HEK293 (cell line): ENCODE measurements at regions not wholly inside any gene's neighbourhood (a gene's known extent, or its start where the extent isn't known, plus 50 kb on each side); places are given as distances from the start of the nearest gene placed in this dataset.
A peak's percentile ranks its signal among the peaks of the same experiment; 100 is the strongest.

ENCODE experiments used
- CTCF ChIA-PET: fragments of 350-600 bp; formaldehyde crosslinking; extraction: SDS; loops from one replicate; lab custom pipeline; 2021; ENCODE audit warnings: antibody characterized with exemption; lab: Yijun Ruan, JAX
- POLR2A ChIA-PET: fragments of 300-600 bp; formaldehyde crosslinking; extraction: SDS; loops from one replicate; lab custom pipeline; 2020; ENCODE audit warnings: antibody characterized with exemption, inconsistent platforms; lab: Yijun Ruan, JAX
- H3K27ac ChIP-seq: fragments of 200-500 bp; sonication (Bioruptor generic); 2 replicates; pipeline ENCODE4 v1.5.1; 2014; ENCODE audit warnings: low read depth, low read length, control low read depth, inconsistent platforms; ENCODE audit errors: extremely low read depth
- H3K36me3 ChIP-seq, 2 experiments: fragments of 200-500 bp in 1 of 2; sonication (Bioruptor generic) in 1 of 2; 1 replicate in 1 of 2; 2 replicates in 1 of 2; pipeline ENCODE4 v1.5.1; 2014 to 2017; ENCODE audit warnings: inconsistent platforms in 2 of 2, low read length in 2 of 2; ENCODE audit not compliant: control insufficient read depth in 2 of 2, insufficient read depth in 1 of 2
- H3K4me1 ChIP-seq: fragments of 200-500 bp; sonication (Bioruptor generic); 2 replicates; pipeline ENCODE4 v1.5.1; 2014; ENCODE audit warnings: mild to moderate bottlenecking, low read length, inconsistent platforms; ENCODE audit not compliant: control insufficient read depth, insufficient read depth
- H3K4me3 ChIP-seq: 2 replicates; pipeline ENCODE4 v1.5.1; 2011; ENCODE audit warnings: low read depth, mild to moderate bottlenecking, control low read depth, low read length, moderate library complexity
- H3K9me3 ChIP-seq: fragments of 200-500 bp; sonication (Bioruptor generic); 2 replicates; pipeline ENCODE4 v1.5.1; 2014; ENCODE audit warnings: low read depth, low read length, inconsistent platforms; ENCODE audit not compliant: control insufficient read depth, insufficient read depth
- ATF2 ChIP-seq: fragments of 450-650 bp; formaldehyde crosslinking; IDR thresholded peaks from 2 replicates; pipeline ENCODE4 v1.5.1; 2016; ENCODE audit warnings: missing biosample characterization, missing genetic modification characterization, low read depth
- BCL11A ChIP-seq: fragments of 450-650 bp; formaldehyde crosslinking; IDR thresholded peaks from 2 replicates; pipeline ENCODE4 v1.5.1; 2016; ENCODE audit warnings: low read depth, missing biosample characterization, missing genetic modification characterization
- BCL11B ChIP-seq: fragments of 450-650 bp; formaldehyde crosslinking; IDR thresholded peaks from 2 replicates; pipeline ENCODE4 v1.5.1; 2016; ENCODE audit warnings: low read depth, missing biosample characterization, missing genetic modification characterization
- KLF8 ChIP-seq: fragments of 450-650 bp; formaldehyde crosslinking; IDR thresholded peaks from 2 replicates; pipeline ENCODE4 v1.5.1; 2016; ENCODE audit warnings: missing biosample characterization, missing genetic modification characterization
- MEIS1 ChIP-seq: sonication (generic); formaldehyde crosslinking; IDR thresholded peaks from 2 replicates; pipeline ENCODE4 v1.8.1; 2022; ENCODE audit warnings: missing genetic modification reagents, mild to moderate bottlenecking, borderline replicate concordance
- PRDM1 ChIP-seq: fragments of 450-650 bp; formaldehyde crosslinking; IDR thresholded peaks from 2 replicates; pipeline ENCODE4; 2016; ENCODE audit warnings: missing biosample characterization, missing genetic modification characterization
- SCRT2 ChIP-seq: fragments of 450-650 bp; formaldehyde crosslinking; IDR thresholded peaks from 2 replicates; pipeline ENCODE4 v1.5.1; 2016; ENCODE audit warnings: missing biosample characterization, missing genetic modification characterization
- SETDB1 ChIP-seq: IDR thresholded peaks from one replicate; pipeline ENCODE4 v1.6.1; 2017; ENCODE audit warnings: mild to moderate bottlenecking, low read length, moderate library complexity, mixed read lengths; ENCODE audit not compliant: insufficient read length
- ZBTB17 ChIP-seq: fragments of 450-650 bp; formaldehyde crosslinking; IDR thresholded peaks from 2 replicates; pipeline ENCODE4 v1.5.1; 2016; ENCODE audit warnings: missing biosample characterization, missing genetic modification characterization
- ZBTB21 ChIP-seq: fragments of 450-650 bp; formaldehyde crosslinking; IDR thresholded peaks from 2 replicates; pipeline ENCODE4 v1.5.1; 2017; ENCODE audit warnings: missing biosample characterization, missing genetic modification characterization
- ZBTB48 ChIP-seq: fragments of 450-650 bp; formaldehyde crosslinking; IDR thresholded peaks from 2 replicates; pipeline ENCODE4 v1.5.1; 2016; ENCODE audit warnings: missing biosample characterization, missing genetic modification characterization
- ZFHX2 ChIP-seq: fragments of 450-650 bp; formaldehyde crosslinking; conservative IDR thresholded peaks from 2 replicates; pipeline ENCODE4 v1.5.1; 2016; ENCODE audit warnings: missing biosample characterization, missing genetic modification characterization
- ZFP37 ChIP-seq: fragments of 450-650 bp; formaldehyde crosslinking; IDR thresholded peaks from 2 replicates; pipeline ENCODE4 v1.5.1; 2016; ENCODE audit warnings: missing biosample characterization, missing genetic modification characterization
- ZNF10 ChIP-seq: fragments of 450-650 bp; formaldehyde crosslinking; IDR thresholded peaks from 2 replicates; pipeline ENCODE4 v1.5.1; 2017; ENCODE audit warnings: missing biosample characterization, missing genetic modification characterization
- ZNF169 ChIP-seq: fragments of 450-650 bp; formaldehyde crosslinking; IDR thresholded peaks from 2 replicates; pipeline ENCODE4 v1.5.1; 2016; ENCODE audit warnings: missing biosample characterization, missing genetic modification characterization
- ZNF24 ChIP-seq: fragments of 450-650 bp; formaldehyde crosslinking; IDR thresholded peaks from 2 replicates; pipeline ENCODE4 v1.5.1; 2016; ENCODE audit warnings: missing biosample characterization, missing genetic modification characterization
- ZNF266 ChIP-seq: fragments of 450-650 bp; formaldehyde crosslinking; IDR thresholded peaks from 2 replicates; pipeline ENCODE4 v1.5.1; 2016; ENCODE audit warnings: missing biosample characterization, missing genetic modification characterization, low read depth
- ZNF335 ChIP-seq: fragments of 450-650 bp; formaldehyde crosslinking; conservative IDR thresholded peaks from 2 replicates; pipeline ENCODE4 v1.5.1; 2016; ENCODE audit warnings: missing biosample characterization, missing genetic modification characterization
- ZNF366 ChIP-seq: fragments of 450-650 bp; formaldehyde crosslinking; conservative IDR thresholded peaks from 2 replicates; pipeline ENCODE4 v1.5.1; 2016; ENCODE audit warnings: missing biosample characterization, missing genetic modification characterization
- ZNF394 ChIP-seq: fragments of 450-650 bp; formaldehyde crosslinking; IDR thresholded peaks from 2 replicates; pipeline ENCODE4 v1.5.1; 2016; ENCODE audit warnings: missing biosample characterization, missing genetic modification characterization, mild to moderate bottlenecking, moderate library complexity, borderline replicate concordance
- ZNF416 ChIP-seq: fragments of 450-650 bp; formaldehyde crosslinking; IDR thresholded peaks from 2 replicates; pipeline ENCODE4 v1.5.1; 2016; ENCODE audit warnings: missing biosample characterization, missing genetic modification characterization
- ZNF426 ChIP-seq: fragments of 450-650 bp; formaldehyde crosslinking; IDR thresholded peaks from 2 replicates; pipeline ENCODE4 v1.5.1; 2017; ENCODE audit warnings: missing biosample characterization, missing genetic modification characterization, mild to moderate bottlenecking, inconsistent platforms, moderate library complexity
- ZNF561 ChIP-seq: fragments of 450-650 bp; IDR thresholded peaks from 2 replicates; pipeline ENCODE4 v1.5.1; 2018; ENCODE audit warnings: missing biosample characterization, missing genetic modification characterization, borderline replicate concordance
- ZNF580 ChIP-seq: fragments of 450-650 bp; formaldehyde crosslinking; IDR thresholded peaks from 2 replicates; pipeline ENCODE4 v1.5.1; 2016; ENCODE audit warnings: missing biosample characterization, missing genetic modification characterization
- ZNF843 ChIP-seq: fragments of 450-650 bp; formaldehyde crosslinking; IDR thresholded peaks from 2 replicates; pipeline ENCODE4 v1.5.1; 2016; ENCODE audit warnings: missing biosample characterization, missing genetic modification characterization
- ZXDB ChIP-seq: fragments of 450-650 bp; formaldehyde crosslinking; IDR thresholded peaks from 2 replicates; pipeline ENCODE4 v1.5.1; 2016; ENCODE audit warnings: missing biosample characterization, missing genetic modification characterization
- TF ChIP-seq, protein P1 (sequence below): sonication (generic); formaldehyde crosslinking; IDR thresholded peaks from 2 replicates; pipeline ENCODE4 v1.8.1; 2022; ENCODE audit warnings: mild to moderate bottlenecking, moderate library complexity, missing genetic modification reagents
- TF ChIP-seq, protein P2 (sequence below): fragments of 450-650 bp; formaldehyde crosslinking; IDR thresholded peaks from 2 replicates; pipeline ENCODE4 v1.5.1; 2016; ENCODE audit warnings: missing biosample characterization, missing genetic modification characterization

DNA sequence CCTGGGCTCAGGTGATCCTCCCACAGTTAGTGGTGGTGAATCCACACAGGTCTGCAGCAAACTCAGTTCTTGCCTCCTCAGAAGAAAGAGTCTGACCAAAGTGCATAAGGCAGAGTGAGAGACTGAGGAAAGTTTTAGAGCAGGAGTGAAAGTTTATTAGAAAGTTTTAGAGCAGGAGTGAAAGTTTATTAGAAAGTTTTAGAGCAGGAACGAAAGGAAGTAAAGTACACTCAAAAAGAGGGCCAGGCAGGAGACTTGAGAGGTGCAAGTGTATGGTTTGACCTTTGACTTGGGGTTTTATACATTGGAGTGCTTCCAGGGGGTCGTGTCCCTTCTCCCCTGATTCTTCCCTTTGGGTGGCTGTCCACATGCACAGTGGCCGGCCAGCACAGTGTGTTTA, 84.2 kb downstream of the LSM3 start:
- Histone ChIP-seq H3K36me3 (no peaks in the 10 kb centered on the region), H3K4me1 (peaks cover 8% of the 10 kb centered on the region; the same call in 1 of the 2 replicates), H3K27ac (no peak overlapping the region), H3K4me3 (no peak overlapping the region), H3K9me3 (no peaks in the 10 kb centered on the region)
- ChIA-PET CTCF (interaction anchor here (0.6 to 7.7 kb wide), 10 partner anchors 14 to 658 kb away, joined by 3 to 163 read pairs (median 4); no protein-coding TSS in a partner anchor), POLR2A (no interaction called here)
- TF ChIP-seq SETDB1: peak; percentile 76
- TF ChIP-seq, protein P1, sequence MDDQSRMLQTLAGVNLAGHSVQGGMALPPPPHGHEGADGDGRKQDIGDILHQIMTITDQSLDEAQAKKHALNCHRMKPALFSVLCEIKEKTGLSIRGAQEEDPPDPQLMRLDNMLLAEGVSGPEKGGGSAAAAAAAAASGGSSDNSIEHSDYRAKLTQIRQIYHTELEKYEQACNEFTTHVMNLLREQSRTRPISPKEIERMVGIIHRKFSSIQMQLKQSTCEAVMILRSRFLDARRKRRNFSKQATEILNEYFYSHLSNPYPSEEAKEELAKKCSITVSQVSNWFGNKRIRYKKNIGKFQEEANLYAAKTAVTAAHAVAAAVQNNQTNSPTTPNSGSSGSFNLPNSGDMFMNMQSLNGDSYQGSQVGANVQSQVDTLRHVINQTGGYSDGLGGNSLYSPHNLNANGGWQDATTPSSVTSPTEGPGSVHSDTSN: no peak
- TF ChIP-seq, protein P2, sequence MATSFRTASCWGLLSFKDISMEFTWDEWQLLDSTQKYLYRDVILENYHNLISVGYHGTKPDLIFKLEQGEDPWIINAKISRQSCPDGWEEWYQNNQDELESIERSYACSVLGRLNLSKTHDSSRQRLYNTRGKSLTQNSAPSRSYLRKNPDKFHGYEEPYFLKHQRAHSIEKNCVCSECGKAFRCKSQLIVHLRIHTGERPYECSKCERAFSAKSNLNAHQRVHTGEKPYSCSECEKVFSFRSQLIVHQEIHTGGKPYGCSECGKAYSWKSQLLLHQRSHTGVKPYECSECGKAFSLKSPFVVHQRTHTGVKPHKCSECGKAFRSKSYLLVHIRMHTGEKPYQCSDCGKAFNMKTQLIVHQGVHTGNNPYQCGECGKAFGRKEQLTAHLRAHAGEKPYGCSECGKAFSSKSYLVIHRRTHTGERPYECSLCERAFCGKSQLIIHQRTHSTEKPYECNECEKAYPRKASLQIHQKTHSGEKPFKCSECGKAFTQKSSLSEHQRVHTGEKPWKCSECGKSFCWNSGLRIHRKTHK (tag by site-specific recombination): no peak
- no peak for TF ChIP-seq MEIS1 (CRISPR knock-in tag)
- TF ChIP-seq PRDM1 (tag by site-specific recombination): peak; percentile 99
- no peak for TF ChIP-seq ZNF416 (tag by site-specific recombination)
- TF ChIP-seq ATF2 (tag by site-specific recombination): no peak
- TF ChIP-seq ZNF561 (tag by site-specific recombination): no peak

DNA sequence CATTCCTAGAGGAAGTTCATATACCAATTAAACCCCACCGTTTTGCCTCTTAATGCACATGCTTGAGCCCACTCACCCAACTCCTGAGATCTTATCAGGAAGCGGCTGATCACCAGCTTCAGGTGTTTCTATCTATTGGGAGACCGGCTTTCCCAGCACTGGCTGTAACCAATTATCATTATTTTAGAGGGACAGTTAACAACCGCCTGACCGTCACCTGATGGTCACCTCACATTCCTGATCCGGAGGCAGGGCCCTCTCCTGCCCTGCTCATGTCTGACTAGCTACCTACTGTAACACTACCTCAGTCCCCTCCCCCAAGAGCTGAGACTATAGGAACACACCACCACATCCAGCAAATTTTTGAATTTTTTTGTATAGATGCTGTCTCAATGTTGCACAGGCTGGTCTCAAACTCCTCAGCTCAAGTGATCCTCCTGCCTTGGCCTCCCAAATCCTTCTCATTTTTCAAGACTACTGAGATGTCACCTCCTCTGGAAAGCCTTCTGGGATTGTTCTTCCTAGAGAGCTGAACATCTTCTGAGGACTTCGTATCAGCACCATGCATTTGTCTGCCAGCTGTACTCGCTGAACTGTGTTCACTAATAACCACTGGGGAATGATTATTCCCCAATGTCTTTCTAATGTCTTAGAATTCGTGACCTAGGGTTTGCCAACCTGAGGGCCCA, 84.8 kb downstream of the LSM3 start:
- ChIA-PET POLR2A (no interaction called here), CTCF (interaction anchor here (0.6 to 1.2 kb wide), 7 partner anchors 18 to 366 kb away, joined by 3 to 7 read pairs (median 4); no protein-coding TSS in a partner anchor)

DNA sequence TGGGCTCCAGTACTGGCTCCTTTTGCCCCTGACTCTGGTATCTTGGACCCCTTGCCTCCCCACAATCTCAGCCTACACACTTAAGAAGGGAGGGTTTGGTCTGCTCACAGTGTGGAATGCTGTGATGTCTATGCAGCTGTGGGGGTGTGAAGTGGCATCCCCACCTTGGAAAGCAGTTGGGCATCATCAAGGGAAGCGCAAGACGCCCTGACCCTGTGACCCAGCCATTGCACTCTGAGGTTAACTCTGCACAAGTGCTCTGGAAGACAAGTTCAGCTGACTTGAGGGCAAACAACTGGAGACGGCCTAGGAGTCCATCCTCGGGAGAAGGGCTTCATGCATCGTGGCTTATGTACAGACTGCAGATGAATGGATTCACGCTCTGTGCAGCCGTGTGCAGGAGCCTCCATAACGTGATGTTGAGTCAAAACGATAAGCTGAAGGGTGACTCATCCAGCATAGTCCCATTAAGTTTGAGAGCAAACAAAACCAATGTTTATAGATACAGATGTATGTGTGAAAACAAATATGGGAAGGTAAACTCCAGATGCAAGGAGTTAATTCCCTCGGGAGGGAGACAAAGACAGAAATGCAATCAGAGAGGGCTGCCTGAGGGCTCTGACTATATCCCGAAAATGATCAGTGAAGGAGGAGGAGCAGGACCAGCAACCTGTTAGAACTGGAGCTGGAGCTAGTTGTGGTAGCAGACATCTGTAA, 86.8 kb downstream of the LSM3 start:
- Histone ChIP-seq H3K4me1 (peaks cover 8% of the 10 kb centered on the region; the same call in 1 of the 2 replicates), H3K9me3 (no peaks in the 10 kb centered on the region), H3K27ac (no peak overlapping the region), H3K36me3 (no peaks in the 10 kb centered on the region), H3K4me3 (no peak overlapping the region)
- POLR2A ChIA-PET: no interaction called here
- CTCF ChIA-PET: interaction anchor here (0.7 to 1.8 kb wide), 8 partner anchors 23 to 202 kb away, joined by 3 to 8 read pairs (median 4); no protein-coding TSS in a partner anchor
- no peak for TF ChIP-seq ZNF580 (tag by site-specific recombination)
- no peak for TF ChIP-seq ZNF169 (tag by site-specific recombination)
- TF ChIP-seq ZNF394 (tag by site-specific recombination): peak; percentile 47; the same call in 1 of the 2 replicates
- TF ChIP-seq ZNF335: 0 out of 2 replicates have a peak, but pooled peaks have one; percentile 37
- no peak for TF ChIP-seq ZNF426 (tag by site-specific recombination)
- peak; percentile 82 for TF ChIP-seq ZNF366
- TF ChIP-seq KLF8 (tag by site-specific recombination): peak; percentile 76
- peak; percentile 72 for TF ChIP-seq ZBTB21 (tag by site-specific recombination)
- TF ChIP-seq ZNF24: peak; percentile 84
- peak; percentile 86 for TF ChIP-seq ZBTB17
- peak; percentile 81 for TF ChIP-seq ZNF843 (tag by site-specific recombination)
- peak; percentile 69 for TF ChIP-seq SCRT2 (tag by site-specific recombination)
- peak; percentile 48; the same call in 1 of the 2 replicates for TF ChIP-seq ZXDB (tag by site-specific recombination)
- TF ChIP-seq ZFP37 (tag by site-specific recombination): no peak
- TF ChIP-seq BCL11A (tag by site-specific recombination): peak; percentile 55; the same call in 1 of the 2 replicates
- TF ChIP-seq ZBTB48 (tag by site-specific recombination): no peak
- no peak for TF ChIP-seq ZFHX2 (tag by site-specific recombination)

More for the DNA sequence above, 84.8 kb downstream of the LSM3 start:
- no peak overlapping the region for H3K27ac ChIP-seq
- no peak for TF ChIP-seq BCL11B (tag by site-specific recombination)
- no peak for TF ChIP-seq ZNF266
- 0 out of 2 replicates have a peak, but pooled peaks have one; percentile 51 for TF ChIP-seq ZNF10 (tag by site-specific recombination)
- H3K4me1 ChIP-seq: peaks cover 8% of the 10 kb centered on the region; the same call in 1 of the 2 replicates
- no peaks in the 10 kb centered on the region for H3K36me3 ChIP-seq
- H3K4me3 ChIP-seq: no peak overlapping the region
- no peaks in the 10 kb centered on the region for H3K9me3 ChIP-seq
